H1 (cell line): ENCODE measurements at regions not wholly inside any gene's neighbourhood (a gene's known extent, or its start where the extent isn't known, plus 50 kb on each side); places are given as distances from the start of the nearest gene placed in this dataset.

ENCODE experiments used
- CTCF ChIA-PET: fragments of 300-600 bp; sonication (Branson Sonifier 250); formaldehyde crosslinking; loops from one replicate; lab custom pipeline; 2021; ENCODE audit not compliant: partially characterized antibody; lab: Charles Lee
- POLR2A ChIA-PET: fragments of 300-600 bp; sonication (Branson Sonifier 250); formaldehyde crosslinking; loops from one replicate; lab custom pipeline; 2021; ENCODE audit warnings: inconsistent platforms; ENCODE audit not compliant: partially characterized antibody; lab: Charles Lee
- DNase-seq, 2 experiments: peaks; one replicate each; pipeline versions ENCODE4 v3.0.0 to v3.0.0-alpha.2; 2010 to 2022; ENCODE audit warnings: low spot score in 2 of 2, low read depth in 1 of 2, mixed read lengths in 1 of 2
- FAIRE-seq: peaks from 2 replicates; lab custom pipeline; 2011; peaks lifted over from hg19 to GRCh38; lab: Jason Lieb, UNC
- H2AFZ ChIP-seq: 2 replicates; pipeline ENCODE4 v1.8.1; 2012; ENCODE audit warnings: low read length, inconsistent platforms
- H2AK5ac ChIP-seq: 2 replicates; pipeline ENCODE4 v1.6.1; 2013; ENCODE audit warnings: low read depth, low read length
- H2BK120ac ChIP-seq: replicated peaks from 2 replicates; pipeline ENCODE3; 2013; ENCODE audit warnings: low read depth, low read length, inconsistent platforms
- H2BK12ac ChIP-seq: 2 replicates; pipeline ENCODE4 v1.6.1; 2013; ENCODE audit warnings: low read depth, low read length
- H2BK15ac ChIP-seq: 2 replicates; pipeline ENCODE4 v1.6.1; 2013; ENCODE audit warnings: low read length
- H2BK20ac ChIP-seq: 2 replicates; pipeline ENCODE4 v1.6.1; 2013; ENCODE audit warnings: low read length
- H2BK5ac ChIP-seq: 2 replicates; pipeline ENCODE4 v1.6.1; 2013; ENCODE audit warnings: low read depth, low read length
- H3K14ac ChIP-seq: 2 replicates; pipeline ENCODE4 v1.6.1; 2013; ENCODE audit warnings: inconsistent platforms; ENCODE audit not compliant: insufficient read length
- H3K18ac ChIP-seq: 2 replicates; pipeline ENCODE4 v1.6.1; 2013; ENCODE audit warnings: low read length; ENCODE audit errors: extremely low read depth
- H3K23ac ChIP-seq: 2 replicates; pipeline ENCODE4 v1.6.1; 2013; ENCODE audit warnings: inconsistent platforms; ENCODE audit not compliant: insufficient read length
- H3K23me2 ChIP-seq: 2 replicates; pipeline ENCODE4 v1.6.1; 2013; ENCODE audit warnings: low read depth, low read length
- H3K27ac ChIP-seq: 2 replicates; pipeline ENCODE4 v1.6.1; 2011; ENCODE audit warnings: low read depth, low read length, inconsistent platforms
- H3K27me3 ChIP-seq, 4 experiments: replicated peaks in 1 of 4; 1 replicate in 1 of 4; 2 replicates in 3 of 4; pipeline versions ENCODE4 v1.6.1 to v1.8.1; 2011 to 2013; ENCODE audit warnings: low read length in 3 of 4, mild to moderate bottlenecking in 3 of 4, inconsistent platforms in 2 of 4, mixed read lengths in 2 of 4, moderate library complexity in 1 of 4; ENCODE audit not compliant: control insufficient read depth in 3 of 4, insufficient read depth in 3 of 4; ENCODE audit errors: extremely low read depth in 1 of 4
- H3K36me3 ChIP-seq, 4 experiments: 2 replicates each; pipeline versions ENCODE4 v1.6.1 to v1.8.1; 2011 to 2013; ENCODE audit warnings: mild to moderate bottlenecking in 4 of 4, low read length in 3 of 4, moderate library complexity in 2 of 4, control low read depth in 1 of 4, inconsistent platforms in 1 of 4; ENCODE audit not compliant: insufficient read depth in 4 of 4, control insufficient read depth in 2 of 4
- H3K4ac ChIP-seq: replicated peaks from 2 replicates; pipeline ENCODE3; 2013; ENCODE audit warnings: low read length, low read depth, mixed read lengths, inconsistent platforms; ENCODE audit not compliant: insufficient read length
- H3K4me1 ChIP-seq, 4 experiments: replicated peaks in 1 of 4; 1 replicate in 1 of 4; 2 replicates in 3 of 4; pipeline versions ENCODE4 v1.6.1 to v1.8.1; 2011 to 2013; ENCODE audit warnings: low read length in 3 of 4, inconsistent platforms in 2 of 4, mixed read lengths in 1 of 4; ENCODE audit not compliant: insufficient read depth in 4 of 4, control insufficient read depth in 3 of 4
- H3K4me2 ChIP-seq, 2 experiments: 2 replicates each; pipeline versions ENCODE4 v1.6.1 to v1.8.1; 2011 to 2013; ENCODE audit warnings: low read depth in 2 of 2, low read length in 2 of 2, control low read depth in 1 of 2, inconsistent platforms in 1 of 2, mild to moderate bottlenecking in 1 of 2; ENCODE audit not compliant: insufficient read depth in 1 of 2
- H3K4me3 ChIP-seq, 4 experiments: fragments of 200-600, 300-600 bp in 1 of 4; sonication (generic), shearing (Covaris generic), sonication (Bioruptor Twin) in 1 of 4; 2 replicates each; pipeline versions ENCODE4 v1.5.1 to v1.8.1; 2011 to 2016; ENCODE audit warnings: low read length in 4 of 4, low read depth in 3 of 4, control low read depth in 2 of 4, inconsistent platforms in 2 of 4, mild to moderate bottlenecking in 2 of 4, mixed read lengths in 1 of 4, moderate library complexity in 1 of 4; ENCODE audit not compliant: insufficient read depth in 2 of 4; ENCODE audit errors: extremely low read depth in 1 of 4
- H3K56ac ChIP-seq: replicated peaks from 2 replicates; pipeline ENCODE3; 2013; ENCODE audit warnings: low read depth, mild to moderate bottlenecking, mixed read lengths, low read length, inconsistent platforms; ENCODE audit not compliant: insufficient read length
- H3K79me1 ChIP-seq: 2 replicates; pipeline ENCODE4 v1.6.1; 2013; ENCODE audit warnings: low read depth, low read length, control low read depth
- H3K79me2 ChIP-seq, 2 experiments: 2 replicates each; pipeline versions ENCODE4 v1.6.1 to v1.8.1; 2012 to 2013; ENCODE audit warnings: low read length in 2 of 2, mild to moderate bottlenecking in 2 of 2, inconsistent platforms in 1 of 2; ENCODE audit not compliant: insufficient read depth in 2 of 2, control insufficient read depth in 1 of 2
- H3K9ac ChIP-seq, 4 experiments: replicated peaks in 1 of 4; 1 replicate in 1 of 4; 2 replicates in 3 of 4; pipeline versions ENCODE4 v1.6.1 to v1.8.1; 2011 to 2013; ENCODE audit warnings: low read depth in 3 of 4, low read length in 3 of 4, control low read depth in 2 of 4, mild to moderate bottlenecking in 2 of 4, moderate library complexity in 2 of 4, inconsistent platforms in 1 of 4; ENCODE audit errors: extremely low read depth in 1 of 4
- H3K9me3 ChIP-seq, 2 experiments: 2 replicates each; pipeline versions ENCODE4 v1.6.1 to v1.8.1; 2012 to 2013; ENCODE audit warnings: mild to moderate bottlenecking in 2 of 2, moderate library complexity in 2 of 2, control low read depth in 1 of 2, inconsistent platforms in 1 of 2, low read depth in 1 of 2, low read length in 1 of 2, mixed read lengths in 1 of 2; ENCODE audit not compliant: insufficient read depth in 2 of 2
- H4K20me1 ChIP-seq, 2 experiments: replicated peaks in 1 of 2; 2 replicates each; pipeline versions ENCODE3 to v1.8.1; 2011 to 2013; ENCODE audit warnings: inconsistent platforms in 2 of 2, low read length in 2 of 2, mild to moderate bottlenecking in 1 of 2; ENCODE audit not compliant: insufficient read depth in 2 of 2, control insufficient read depth in 1 of 2
- H4K5ac ChIP-seq: 2 replicates; pipeline ENCODE4 v1.6.1; 2013; ENCODE audit warnings: low read length, low read depth, mixed read lengths, inconsistent platforms; ENCODE audit not compliant: insufficient read length
- H4K8ac ChIP-seq: 2 replicates; pipeline ENCODE4 v1.8.0; 2013; ENCODE audit warnings: mild to moderate bottlenecking, moderate library complexity, low read length, inconsistent platforms; ENCODE audit not compliant: insufficient read depth; ENCODE audit errors: extremely low read depth
- H4K91ac ChIP-seq: replicated peaks from 2 replicates; pipeline ENCODE3; 2013; ENCODE audit warnings: low read length, mixed read lengths, inconsistent platforms; ENCODE audit not compliant: insufficient read length
- BACH1 ChIP-seq: IDR thresholded peaks from 2 replicates; pipeline ENCODE4 v1.6.1; 2012; ENCODE audit warnings: low read length, improper control_type of control experiment
- BRCA1 ChIP-seq: IDR thresholded peaks from 2 replicates; pipeline ENCODE4 v1.6.1; 2012; ENCODE audit warnings: low read depth, low read length, improper control_type of control experiment
- CEBPB ChIP-seq: IDR thresholded peaks from 2 replicates; pipeline ENCODE4 v1.6.1; 2012; ENCODE audit warnings: low read depth, low read length
- KDM5A ChIP-seq: fragments of 200-600 bp; IDR thresholded peaks from 2 replicates; pipeline ENCODE4 v1.7.1; 2012; ENCODE audit warnings: mild to moderate bottlenecking, low read length, inconsistent platforms, mixed read lengths
- RNF2 ChIP-seq: fragments of 200-900, 300-1000 bp; sonication (generic); IDR thresholded peaks from 2 replicates; pipeline ENCODE4 v1.7.1; 2016; ENCODE audit warnings: borderline replicate concordance, low read depth, mild to moderate bottlenecking, antibody characterized with exemption, low read length; ENCODE audit not compliant: poor library complexity, severe bottlenecking; ENCODE audit errors: missing control alignments
- WGBS, 2 experiments: shearing (Covaris generic) in 1 of 2; methylation state at CpG; one replicate each; pipeline versions ENCODE4 v1.1.6 to v1.1.7; 2013 to 2015; ENCODE audit warnings: low lambda C conversion rate in 2 of 2, mixed read lengths in 2 of 2, inconsistent platforms in 1 of 2, low coverage in 1 of 2, missing lambda C conversion rate in 1 of 2; ENCODE audit not compliant: insufficient replicate concordance in 2 of 2, insufficient coverage in 1 of 2, insufficient read length in 1 of 2; ENCODE audit errors: extremely low coverage in 1 of 2, missing lambda C conversion rate in 1 of 2; 5-methylcytosine and 5-hydroxymethylcytosine counted together

DNA sequence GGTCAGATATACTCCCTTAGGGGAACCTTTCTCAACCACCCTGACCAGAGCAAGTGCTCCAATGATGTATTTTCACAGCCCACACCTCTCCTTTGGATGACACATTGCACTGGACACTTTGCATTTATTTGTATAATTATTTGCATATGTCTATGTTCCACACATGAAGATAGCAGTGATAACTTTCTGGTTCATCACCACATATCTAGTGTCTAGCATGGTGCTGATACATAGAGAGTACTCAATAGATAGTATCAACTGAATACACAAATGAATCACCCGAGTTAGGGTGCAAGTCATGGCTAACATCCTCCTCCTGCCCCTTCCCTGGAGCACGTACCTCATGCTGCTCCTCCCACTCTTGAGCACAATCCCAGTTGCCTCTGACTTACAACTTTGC lies 617.6 kb downstream of the EBF1 start:
- no peak overlapping the region for H3K14ac ChIP-seq
- no peak for TF ChIP-seq KDM5A
- no peak for TF ChIP-seq BRCA1
- TF ChIP-seq RNF2, result no peak
- no peak for TF ChIP-seq BACH1
- TF ChIP-seq CEBPB, result no peak
- H3K23ac ChIP-seq, result no peak overlapping the region
- DNase-seq (no peak), FAIRE-seq (no peak)
- no peaks in the 10 kb centered on the region for H4K20me1 ChIP-seq
- no peaks in the 10 kb centered on the region for H3K9me3 ChIP-seq
- POLR2A ChIA-PET, result no interaction called here
- CTCF ChIA-PET, result no interaction called here
- no peak overlapping the region for H4K5ac ChIP-seq
- no peak overlapping the region for H3K56ac ChIP-seq
- H3K36me3 ChIP-seq, result no peaks in the 10 kb centered on the region
- H4K8ac ChIP-seq, result no peak overlapping the region
- H3K23me2 ChIP-seq, result no peaks in the 10 kb centered on the region
- no peaks in the 10 kb centered on the region for H3K79me1 ChIP-seq
- H2BK20ac ChIP-seq, result no peak overlapping the region
- H3K79me2 ChIP-seq, result no peaks in the 10 kb centered on the region
- H3K27me3 ChIP-seq, result no peaks in the 10 kb centered on the region
- no peak overlapping the region for H4K91ac ChIP-seq
- no peak overlapping the region for H2BK12ac ChIP-seq
- peaks cover 0 to 4% (median 0%) of the 10 kb centered on the region in 4 experiments; a peak in 1 of 7 replicates for H3K4me1 ChIP-seq
- no peak overlapping the region for H3K9ac ChIP-seq
- H3K27ac ChIP-seq, result no peak overlapping the region
- H2BK5ac ChIP-seq, result no peak overlapping the region
- no peak overlapping the region for H2AFZ ChIP-seq
- H2BK15ac ChIP-seq, result no peak overlapping the region
- H2AK5ac ChIP-seq, result no peak overlapping the region
- no peak overlapping the region for H2BK120ac ChIP-seq
- WGBS, 2 experiments, result 68% methylated on average over 2 of the region's 2 CpGs; no CpG with 5 or more reads in 1 of the 2 experiments
- H3K4me3 ChIP-seq, result no peak overlapping the region
- no peak overlapping the region for H3K4ac ChIP-seq
- H3K4me2 ChIP-seq, result no peak overlapping the region
- no peak overlapping the region for H3K18ac ChIP-seq
